Natural killer cell (primary cell): ENCODE measurements at regions not wholly inside any gene's neighbourhood (a gene's known extent, or its start where the extent isn't known, plus 50 kb on each side); places are given as distances from the start of the nearest gene placed in this dataset.

Experiments
- ATAC-seq, 3 donors: fragments of 150-1000 bp in 2 of 3; fragments of 200-7000 bp in 1 of 3; cut with Tn5 transposase; 1 replicate in 1 of 3; 2 replicates in 2 of 3; pipeline ENCODE4 v1.10.0; 2021; ENCODE audit warnings: mild to moderate bottlenecking in 2 of 3, moderate library complexity in 2 of 3
- DNase-seq, 2 donors: peaks; one replicate each; pipeline versions ENCODE4 v3.0.0 to v3.0.0-alpha.2; 2013 to 2021; ENCODE audit warnings: mixed read lengths in 1 of 2
- H3K27ac ChIP-seq: one replicate; pipeline ENCODE4 v1.5.1; 2013; ENCODE audit warnings: mild to moderate bottlenecking, low read length
- H3K27me3 ChIP-seq: one replicate; pipeline ENCODE4 v1.6.1; 2013; ENCODE audit warnings: low read length; ENCODE audit not compliant: control insufficient read depth, insufficient read depth
- H3K36me3 ChIP-seq: one replicate; pipeline ENCODE4 v1.6.1; 2013; ENCODE audit warnings: low read length; ENCODE audit not compliant: control insufficient read depth, insufficient read depth
- H3K4me1 ChIP-seq: one replicate; pipeline ENCODE4 v1.6.1; 2013; ENCODE audit warnings: low read length; ENCODE audit not compliant: control insufficient read depth, insufficient read depth
- H3K4me3 ChIP-seq: one replicate; pipeline ENCODE4 v1.5.1; 2013; ENCODE audit warnings: low read length
- H3K9me3 ChIP-seq: one replicate; pipeline ENCODE4 v1.6.1; 2013; ENCODE audit warnings: low read length; ENCODE audit not compliant: control insufficient read depth, insufficient read depth
- H3K27ac Mint-ChIP-seq, 2 donors: one replicate each; pipeline ENCODE4 v1.8.0; 2022; ENCODE audit warnings: mild to moderate bottlenecking in 2 of 2, mixed read lengths in 2 of 2, moderate library complexity in 1 of 2
- H3K27me3 Mint-ChIP-seq, 2 donors: one replicate each; pipeline ENCODE4 v1.8.0; 2022; ENCODE audit warnings: low read depth in 2 of 2, mixed read lengths in 2 of 2
- H3K36me3 Mint-ChIP-seq: one replicate; pipeline ENCODE4 v1.8.0; 2022; ENCODE audit warnings: mixed read lengths
- H3K4me1 Mint-ChIP-seq, 2 donors: one replicate each; pipeline ENCODE4 v1.8.0; 2022; ENCODE audit warnings: mixed read lengths in 2 of 2
- H3K4me3 Mint-ChIP-seq: one replicate; pipeline ENCODE4 v1.8.0; 2022; ENCODE audit warnings: mild to moderate bottlenecking, moderate library complexity, mixed read lengths
- H3K9me3 Mint-ChIP-seq, 2 donors: one replicate each; pipeline ENCODE4 v1.8.0; 2022; ENCODE audit warnings: mixed read lengths in 2 of 2
- WGBS: methylation state at CpG from one replicate; pipeline ENCODE4 v1.1.7; 2013; ENCODE audit warnings: missing lambda C conversion rate; ENCODE audit not compliant: insufficient coverage; 5-methylcytosine and 5-hydroxymethylcytosine counted together
- intact Hi-C: fragments of 100-400 bp; cut with micrococcal nuclease; formaldehyde crosslinking; loops from one replicate; pipeline ENCODE4 v1.14.2; 2022
- TF ChIP-seq, protein P1 (sequence below): fragments of 200-600 bp; IDR thresholded peaks from one replicate; pipeline ENCODE4 v1.8.0; 2022; ENCODE audit warnings: antibody characterized with exemption

GRCh38 chr5:155799308-155799707 is 527.7 kb upstream of the SGCD start:
- Histone ChIP-seq H3K9me3 (no peaks in the 10 kb centered on the region), H3K27me3 (no peaks in the 10 kb centered on the region), H3K27ac (no peak overlapping the region), H3K4me1 (no peaks in the 10 kb centered on the region), H3K4me3 (no peak overlapping the region), H3K36me3 (no peaks in the 10 kb centered on the region)
- DNase-seq: no peak
- no peaks in the 10 kb centered on the region for H3K4me1 Mint-ChIP-seq
- H3K27me3 Mint-ChIP-seq: no peaks in the 10 kb centered on the region
- peaks cover 7 to 9% of the 10 kb centered on the region in 2 donors for H3K9me3 Mint-ChIP-seq
- 82% methylated on average over 6 of the region's 6 CpGs for WGBS
- H3K4me3 Mint-ChIP-seq: no peak overlapping the region
- H3K36me3 Mint-ChIP-seq: peaks cover 9% of the 10 kb centered on the region
- TF ChIP-seq, protein P1, sequence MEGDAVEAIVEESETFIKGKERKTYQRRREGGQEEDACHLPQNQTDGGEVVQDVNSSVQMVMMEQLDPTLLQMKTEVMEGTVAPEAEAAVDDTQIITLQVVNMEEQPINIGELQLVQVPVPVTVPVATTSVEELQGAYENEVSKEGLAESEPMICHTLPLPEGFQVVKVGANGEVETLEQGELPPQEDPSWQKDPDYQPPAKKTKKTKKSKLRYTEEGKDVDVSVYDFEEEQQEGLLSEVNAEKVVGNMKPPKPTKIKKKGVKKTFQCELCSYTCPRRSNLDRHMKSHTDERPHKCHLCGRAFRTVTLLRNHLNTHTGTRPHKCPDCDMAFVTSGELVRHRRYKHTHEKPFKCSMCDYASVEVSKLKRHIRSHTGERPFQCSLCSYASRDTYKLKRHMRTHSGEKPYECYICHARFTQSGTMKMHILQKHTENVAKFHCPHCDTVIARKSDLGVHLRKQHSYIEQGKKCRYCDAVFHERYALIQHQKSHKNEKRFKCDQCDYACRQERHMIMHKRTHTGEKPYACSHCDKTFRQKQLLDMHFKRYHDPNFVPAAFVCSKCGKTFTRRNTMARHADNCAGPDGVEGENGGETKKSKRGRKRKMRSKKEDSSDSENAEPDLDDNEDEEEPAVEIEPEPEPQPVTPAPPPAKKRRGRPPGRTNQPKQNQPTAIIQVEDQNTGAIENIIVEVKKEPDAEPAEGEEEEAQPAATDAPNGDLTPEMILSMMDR: no peak
- no peak overlapping the region for H3K27ac Mint-ChIP-seq
- intact Hi-C loops: no loop called here
- no peak for ATAC-seq

DNA sequence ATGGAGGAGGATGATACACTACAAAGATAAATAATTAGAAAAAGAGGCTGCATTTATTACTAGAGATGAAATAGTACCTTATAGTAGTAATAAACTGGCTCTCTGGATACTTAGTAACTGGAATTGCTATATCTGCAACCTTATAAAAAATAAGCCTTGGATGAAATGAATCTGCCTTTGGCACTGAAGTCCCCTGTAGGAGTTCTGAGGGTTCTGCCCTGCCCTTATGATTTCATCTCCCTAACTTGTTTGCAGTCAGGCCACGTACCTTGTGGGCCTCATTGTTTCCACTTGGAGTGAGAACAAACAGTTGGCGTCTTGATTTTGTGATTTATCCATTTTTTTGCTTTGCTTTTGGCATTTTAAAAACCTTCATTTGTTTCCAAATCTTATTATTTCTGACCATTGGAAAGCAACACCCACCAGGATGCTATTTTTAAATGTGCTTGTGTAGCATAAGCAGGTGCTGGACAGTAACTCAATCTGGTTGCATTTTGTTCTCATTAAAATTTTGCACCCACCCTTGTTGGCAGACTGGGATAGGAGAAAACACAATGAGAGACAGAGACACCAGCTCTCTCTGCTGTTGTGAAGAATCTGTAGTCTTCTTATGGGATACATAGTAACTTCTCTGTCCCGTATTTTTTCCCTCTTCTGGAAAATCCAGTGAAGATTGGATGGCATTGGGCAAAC is 518.9 kb upstream of the SGCD start:
- Mint-ChIP-seq H3K36me3 (no peaks in the 10 kb centered on the region), H3K4me1 (no peaks in the 10 kb centered on the region), H3K27me3 (no peaks in the 10 kb centered on the region), H3K4me3 (no peak overlapping the region), H3K9me3 (peaks cover 0 to 4% of the 10 kb centered on the region in 2 donors), H3K27ac (no peak overlapping the region)
- Histone ChIP-seq H3K27ac (no peak overlapping the region), H3K4me1 (no peaks in the 10 kb centered on the region), H3K4me3 (no peak overlapping the region), H3K9me3 (no peaks in the 10 kb centered on the region), H3K36me3 (no peaks in the 10 kb centered on the region), H3K27me3 (no peaks in the 10 kb centered on the region)
- ATAC-seq (no peak), DNase-seq (no peak)
- TF ChIP-seq, protein P1: no peak
- WGBS: 85% methylated on average over 2 of the region's 3 CpGs
- intact Hi-C loops: no loop called here

DNA sequence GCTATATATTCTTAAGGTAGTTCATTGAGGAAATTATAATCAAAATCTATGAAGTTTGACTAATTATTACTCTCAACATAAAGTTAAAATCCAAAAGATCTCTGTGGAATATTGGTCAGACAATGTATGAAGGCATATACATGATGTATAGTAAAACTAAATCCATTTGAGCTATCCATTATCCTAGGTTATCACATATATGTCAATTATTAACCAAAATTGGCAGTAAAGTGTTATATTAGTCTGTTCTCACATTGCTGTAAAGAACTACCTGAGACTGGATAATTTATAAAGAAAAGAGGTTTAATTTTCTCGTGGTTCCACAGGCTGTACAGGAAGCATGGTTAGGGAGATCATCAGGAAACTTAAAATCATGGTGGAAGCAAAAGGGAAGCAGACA is 511.7 kb upstream of the SGCD start:
- H3K27ac ChIP-seq: no peak overlapping the region
- peaks cover 4% of the 10 kb centered on the region in 2 donors for H3K9me3 Mint-ChIP-seq
- no peak overlapping the region for H3K4me3 ChIP-seq
- H3K4me1 Mint-ChIP-seq: no peaks in the 10 kb centered on the region
- H3K27ac Mint-ChIP-seq: no peak overlapping the region
- no peaks in the 10 kb centered on the region for H3K9me3 ChIP-seq
- H3K4me1 ChIP-seq: no peaks in the 10 kb centered on the region
- DNase-seq (no peak), ATAC-seq (no peak)
- TF ChIP-seq, protein P1: no peak
- no peaks in the 10 kb centered on the region for H3K27me3 ChIP-seq
- intact Hi-C loops: no loop called here
- 23% methylated on average over 1 of the region's 1 CpG for WGBS
- no peaks in the 10 kb centered on the region for H3K36me3 ChIP-seq
- no peaks in the 10 kb centered on the region for H3K36me3 Mint-ChIP-seq
- peaks cover 0 to 6% of the 10 kb centered on the region in 2 donors for H3K27me3 Mint-ChIP-seq
- no peak overlapping the region for H3K4me3 Mint-ChIP-seq

- no peak overlapping the region for H3K27ac Mint-ChIP-seq
- H3K36me3 Mint-ChIP-seq: no peaks in the 10 kb centered on the region
- 59% methylated on average over 3 of the region's 3 CpGs for WGBS
- ATAC-seq (no peak), DNase-seq (peak in 1 of 2 donors; percentile 5)
- H3K4me1 Mint-ChIP-seq: no peaks in the 10 kb centered on the region
- peaks cover 0 to 3% of the 10 kb centered on the region in 2 donors for H3K27me3 Mint-ChIP-seq
- Histone ChIP-seq H3K9me3 (no peaks in the 10 kb centered on the region), H3K27ac (no peak overlapping the region), H3K36me3 (no peaks in the 10 kb centered on the region), H3K4me1 (no peaks in the 10 kb centered on the region), H3K4me3 (no peak overlapping the region), H3K27me3 (no peaks in the 10 kb centered on the region)
- TF ChIP-seq, protein P1: no peak
- H3K4me3 Mint-ChIP-seq: no peak overlapping the region
- H3K9me3 Mint-ChIP-seq: peaks cover 4% of the 10 kb centered on the region in 2 donors
- intact Hi-C loops: no loop called here
Observed at GRCh38 chr5:155822177-155822576, 504.8 kb upstream of the SGCD start.
